ENCODE measurements at regions not wholly inside any gene's neighbourhood (a gene's known extent, or its start where the extent isn't known, plus 50 kb on each side); places are given as distances from the start of the nearest gene placed in this dataset.

DNA sequence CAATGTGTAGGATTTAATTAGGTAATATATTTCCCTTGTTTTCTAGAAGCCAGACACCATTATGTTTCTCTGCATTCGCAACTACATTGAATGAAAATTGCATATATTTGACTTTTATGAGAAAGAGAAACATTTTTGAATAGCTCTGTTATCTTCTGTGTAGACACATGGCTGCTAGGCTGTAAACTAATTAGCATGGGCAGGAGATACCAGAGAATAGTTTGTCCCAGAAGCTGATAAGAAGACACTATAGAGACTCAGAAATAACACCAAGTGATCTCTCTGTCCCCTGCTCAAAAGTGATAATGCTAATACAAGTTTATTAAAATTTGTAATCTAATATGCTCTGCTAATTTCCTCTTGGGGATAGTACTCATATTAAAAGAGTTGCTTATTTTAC is 198.0 kb upstream of the TUSC1 start:
- H3F3A ChIP-seq (replicated peaks; ENCODE audit: insufficient read depth), result no peaks in the 10 kb centered on the region
- ChIA-PET POLR2A (no interaction called here), CTCF (interaction anchor here (1.4 kb wide), 1 partner anchor 19 kb away, joined by 3 read pairs; no protein-coding TSS in a partner anchor)
- no peaks in the 10 kb centered on the region; a peak in 1 of 4 replicates for H3K4me1 ChIP-seq (ENCODE audit: control insufficient read depth in 1 of 2, insufficient read depth in 2 of 2, low read depth in 1 of 2, low read length in 1 of 2)
- no peak overlapping the region for H2AFZ ChIP-seq (ENCODE audit: low read depth)
- no peaks in the 10 kb centered on the region for H3K79me2 ChIP-seq (ENCODE audit: insufficient read depth)
- 59% methylated on average over 1 of the region's 1 CpG for WGBS (ENCODE audit: low lambda C conversion rate)
- no peaks in the 10 kb centered on the region for H3K36me3 ChIP-seq (replicated peaks in 1 of 2; ENCODE audit: control insufficient read depth in 1 of 2, insufficient read depth in 2 of 2, low read length in 1 of 2)
- TF ChIP-seq TAF1 (IDR thresholded peaks at IDR 0.05; ENCODE audit: borderline replicate concordance, low read depth, low read length) (no peak), PBX3 (IDR thresholded peaks at IDR 0.05) (no peak), GATA2 (CRISPR knock-in tag; IDR thresholded peaks at IDR 0.05) (peak; percentile 53; the same call in 1 of the 2 replicates), TEAD4 (IDR thresholded peaks at IDR 0.05; ENCODE audit: borderline replicate concordance, insufficient read depth) (no peak), RAD21 (IDR thresholded peaks at IDR 0.05; ENCODE audit: low read length) (no peak)
- H3K4me2 ChIP-seq, result no peak overlapping the region
- H3K9me2 ChIP-seq, result no peaks in the 10 kb centered on the region
- no peak overlapping the region for H3K27ac ChIP-seq (ENCODE audit: low read depth in 2 of 2, low read length in 1 of 2)
- H3K9me3 ChIP-seq, result peaks cover 7% of the 10 kb centered on the region; the same call in 1 of the 2 replicates
- DNase-seq, result peak; percentile 5
- no peak overlapping the region for H3K4me3 ChIP-seq (ENCODE audit: low read depth in 2 of 2, low read length in 1 of 2)
- no peaks in the 10 kb centered on the region for H4K20me1 ChIP-seq (ENCODE audit: insufficient read depth)
- H3K27me3 ChIP-seq (ENCODE audit: insufficient read depth), result no peaks in the 10 kb centered on the region
- no peak overlapping the region for H3K9ac ChIP-seq

GRCh38 chr9:25864509-25864908 is 186.3 kb upstream of the TUSC1 start:
- TF ChIP-seq, protein P1, sequence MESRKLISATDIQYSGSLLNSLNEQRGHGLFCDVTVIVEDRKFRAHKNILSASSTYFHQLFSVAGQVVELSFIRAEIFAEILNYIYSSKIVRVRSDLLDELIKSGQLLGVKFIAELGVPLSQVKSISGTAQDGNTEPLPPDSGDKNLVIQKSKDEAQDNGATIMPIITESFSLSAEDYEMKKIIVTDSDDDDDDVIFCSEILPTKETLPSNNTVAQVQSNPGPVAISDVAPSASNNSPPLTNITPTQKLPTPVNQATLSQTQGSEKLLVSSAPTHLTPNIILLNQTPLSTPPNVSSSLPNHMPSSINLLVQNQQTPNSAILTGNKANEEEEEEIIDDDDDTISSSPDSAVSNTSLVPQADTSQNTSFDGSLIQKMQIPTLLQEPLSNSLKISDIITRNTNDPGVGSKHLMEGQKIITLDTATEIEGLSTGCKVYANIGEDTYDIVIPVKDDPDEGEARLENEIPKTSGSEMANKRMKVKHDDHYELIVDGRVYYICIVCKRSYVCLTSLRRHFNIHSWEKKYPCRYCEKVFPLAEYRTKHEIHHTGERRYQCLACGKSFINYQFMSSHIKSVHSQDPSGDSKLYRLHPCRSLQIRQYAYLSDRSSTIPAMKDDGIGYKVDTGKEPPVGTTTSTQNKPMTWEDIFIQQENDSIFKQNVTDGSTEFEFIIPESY (IDR thresholded peaks at IDR 0.05; ENCODE audit: borderline replicate concordance, low read depth), result no peak
- TF ChIP-seq TEAD4 (IDR thresholded peaks at IDR 0.05; ENCODE audit: borderline replicate concordance, insufficient read depth) (no peak), EZH2phosphoT487 (IDR thresholded peaks at IDR 0.05; ENCODE audit: borderline replicate concordance, low read depth) (no peak), JUND (IDR thresholded peaks at IDR 0.05) (no peak), REST (IDR thresholded peaks at IDR 0.05; ENCODE audit: low read depth, low read length) (no peak), RCOR1 (IDR thresholded peaks at IDR 0.05; ENCODE audit: low read length) (no peak), FOXM1 (IDR thresholded peaks at IDR 0.05; ENCODE audit: low read depth) (no peak), POLR2AphosphoS5 (IDR thresholded peaks at IDR 0.05; ENCODE audit: low read depth, low read length) (no peak), YY1 (IDR thresholded peaks at IDR 0.05; ENCODE audit: low read depth) (no peak), GATA2 (CRISPR knock-in tag; IDR thresholded peaks at IDR 0.05) (no peak), USF1 (IDR thresholded peaks at IDR 0.05; ENCODE audit: borderline replicate concordance, low read depth) (no peak), EP300 (IDR thresholded peaks at IDR 0.05; ENCODE audit: borderline replicate concordance in 1 of 2, low read depth in 1 of 2, low read length in 1 of 2) (no peak), RXRA (IDR thresholded peaks at IDR 0.05; ENCODE audit: borderline replicate concordance, low read depth) (no peak)
- TF ChIP-seq, protein P2, sequence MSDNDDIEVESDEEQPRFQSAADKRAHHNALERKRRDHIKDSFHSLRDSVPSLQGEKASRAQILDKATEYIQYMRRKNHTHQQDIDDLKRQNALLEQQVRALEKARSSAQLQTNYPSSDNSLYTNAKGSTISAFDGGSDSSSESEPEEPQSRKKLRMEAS (IDR thresholded peaks at IDR 0.05; ENCODE audit: low read depth), result no peak
- no peaks in the 10 kb centered on the region for H3F3A ChIP-seq (replicated peaks; ENCODE audit: insufficient read depth)
- CTCF ChIA-PET, result no interaction called here
- no peak overlapping the region for H3K27ac ChIP-seq (ENCODE audit: low read depth in 2 of 2, low read length in 1 of 2)
- no peaks in the 10 kb centered on the region for H3K9me3 ChIP-seq
- POLR2A ChIA-PET, result no interaction called here
- peaks cover 0 to 5% of the 10 kb centered on the region in 2 experiments; a peak in 1 of 4 replicates for H3K4me1 ChIP-seq (ENCODE audit: control insufficient read depth in 1 of 2, insufficient read depth in 2 of 2, low read depth in 1 of 2, low read length in 1 of 2)
- DNase-seq, result no peak
- WGBS (ENCODE audit: low lambda C conversion rate), result 41% methylated on average over 1 of the region's 1 CpG
- no peaks in the 10 kb centered on the region for H3K9me2 ChIP-seq
- H3K9ac ChIP-seq, result no peak overlapping the region
- no peaks in the 10 kb centered on the region for H4K20me1 ChIP-seq (ENCODE audit: insufficient read depth)
- H3K79me2 ChIP-seq (ENCODE audit: insufficient read depth), result no peaks in the 10 kb centered on the region
- no peaks in the 10 kb centered on the region for H3K36me3 ChIP-seq (replicated peaks in 1 of 2; ENCODE audit: control insufficient read depth in 1 of 2, insufficient read depth in 2 of 2, low read length in 1 of 2)
- H3K4me2 ChIP-seq, result no peak overlapping the region
- no peak overlapping the region; the same call in 1 of the 2 replicates for H2AFZ ChIP-seq (ENCODE audit: low read depth)
- no peaks in the 10 kb centered on the region for H3K27me3 ChIP-seq (ENCODE audit: insufficient read depth)
- H3K4me3 ChIP-seq (ENCODE audit: low read depth in 2 of 2, low read length in 1 of 2), result no peak overlapping the region

Data from SK-N-SH (cell line).